Mesothelial cell of epicardium (in vitro differentiated cells): ENCODE measurements at regions not wholly inside any gene's neighbourhood (a gene's known extent, or its start where the extent isn't known, plus 50 kb on each side); places are given as distances from the start of the nearest gene placed in this dataset.

Experiments used
- DNase-seq, 2 experiments: peaks; one replicate each; pipeline ENCODE4 v3.0.0; 2021; ENCODE audit warnings: low spot score in 2 of 2; ENCODE audit not compliant: unreplicated experiment in 2 of 2
- H3K27ac Mint-ChIP-seq: 2 replicates; pipeline ENCODE4 v1.8.0; 2021; ENCODE audit warnings: mixed read lengths
- H3K27me3 Mint-ChIP-seq: 2 replicates; pipeline ENCODE4 v1.8.0; 2021; ENCODE audit warnings: low read depth, mixed read lengths
- H3K36me3 Mint-ChIP-seq: 2 replicates; pipeline ENCODE4 v1.8.0; 2021; ENCODE audit warnings: mixed read lengths
- H3K4me1 Mint-ChIP-seq: 2 replicates; pipeline ENCODE4 v1.8.0; 2021; ENCODE audit warnings: mixed read lengths
- H3K4me3 Mint-ChIP-seq: 2 replicates; pipeline ENCODE4 v1.8.0; 2021; ENCODE audit warnings: mild to moderate bottlenecking, moderate library complexity, mixed read lengths
- H3K9me3 Mint-ChIP-seq: 2 replicates; pipeline ENCODE4 v1.8.0; 2021; ENCODE audit warnings: mixed read lengths
- CTCF ChIP-seq: fragments of 200-600 bp; sonication (generic); IDR thresholded peaks from one replicate; pipeline ENCODE4 v1.5.0; 2021; ENCODE audit warnings: antibody characterized with exemption; ENCODE audit not compliant: unreplicated experiment

GRCh38 chr2:239504643-239505235 lies 103.9 kb upstream of the HDAC4 start:
- Mint-ChIP-seq H3K9me3 (no peaks in the 10 kb centered on the region), H3K27me3 (peaks cover 5% of the 10 kb centered on the region), H3K36me3 (no peaks in the 10 kb centered on the region), H3K4me3 (no peak overlapping the region), H3K4me1 (no peaks in the 10 kb centered on the region), H3K27ac (no peak overlapping the region)
- no peak for DNase-seq
- TF ChIP-seq CTCF = no peak

GRCh38 chr2:239502430-239503186 lies 101.8 kb upstream of the HDAC4 start:
- Mint-ChIP-seq H3K9me3 (no peaks in the 10 kb centered on the region), H3K4me3 (no peak overlapping the region), H3K36me3 (no peaks in the 10 kb centered on the region), H3K27me3 (peaks cover 9% of the 10 kb centered on the region), H3K27ac (no peak overlapping the region), H3K4me1 (no peaks in the 10 kb centered on the region)
- no peak for TF ChIP-seq CTCF
- no peak for DNase-seq

- Mint-ChIP-seq H3K4me3 (no peak overlapping the region), H3K27ac (no peak overlapping the region), H3K27me3 (peaks cover 8% of the 10 kb centered on the region), H3K9me3 (no peaks in the 10 kb centered on the region), H3K4me1 (no peaks in the 10 kb centered on the region), H3K36me3 (no peaks in the 10 kb centered on the region)
- DNase-seq = no peak
- TF ChIP-seq CTCF = no peak
Measured at GRCh38 chr2:239500574-239501550, 100.0 kb upstream of the HDAC4 start.

GRCh38 chr2:239499726-239500573 lies 99.1 kb upstream of the HDAC4 start:
- DNase-seq = no peak
- no peaks in the 10 kb centered on the region for H3K9me3 Mint-ChIP-seq
- no peaks in the 10 kb centered on the region for H3K36me3 Mint-ChIP-seq
- no peak overlapping the region for H3K4me3 Mint-ChIP-seq
- H3K27ac Mint-ChIP-seq = no peak overlapping the region
- TF ChIP-seq CTCF = no peak
- no peaks in the 10 kb centered on the region for H3K4me1 Mint-ChIP-seq
- H3K27me3 Mint-ChIP-seq = peaks cover 9% of the 10 kb centered on the region
